ENCODE measurements at regions not wholly inside any gene's neighbourhood (a gene's known extent, or its start where the extent isn't known, plus 50 kb on each side); places are given as distances from the start of the nearest gene placed in this dataset.

GRCh38 chr6:40810171-40810570 lies 223.0 kb upstream of the LRFN2 start:
- ATAC-seq (ENCODE audit: low read depth) (no peak), DNase-seq (no peak)
- H3K36me3 Mint-ChIP-seq: no peaks in the 10 kb centered on the region
- no peak overlapping the region for H3K4me3 Mint-ChIP-seq
- peaks cover 3% of the 10 kb centered on the region for H3K27me3 Mint-ChIP-seq
- POLR2A ChIA-PET: no interaction called here
- no peaks in the 10 kb centered on the region for H3K9me3 Mint-ChIP-seq
- H3K4me1 Mint-ChIP-seq: no peaks in the 10 kb centered on the region
- H3K27ac Mint-ChIP-seq: no peak overlapping the region

GRCh38 chr6:40809627-40810026 lies 222.5 kb upstream of the LRFN2 start:
- H3K9me3 Mint-ChIP-seq: no peaks in the 10 kb centered on the region
- ATAC-seq (ENCODE audit: low read depth): no peak
- H3K27me3 Mint-ChIP-seq: peaks cover 3% of the 10 kb centered on the region
- no peak overlapping the region for H3K4me3 Mint-ChIP-seq
- no peaks in the 10 kb centered on the region for H3K36me3 Mint-ChIP-seq
- H3K27ac Mint-ChIP-seq: no peak overlapping the region
- H3K4me1 Mint-ChIP-seq: no peaks in the 10 kb centered on the region
- POLR2A ChIA-PET: no interaction called here
- no peak for DNase-seq

GRCh38 chr6:40807484-40807883 lies 220.3 kb upstream of the LRFN2 start:
- Mint-ChIP-seq H3K4me3 (no peak overlapping the region), H3K9me3 (no peaks in the 10 kb centered on the region), H3K4me1 (peaks cover 2% of the 10 kb centered on the region), H3K27ac (no peak overlapping the region), H3K27me3 (peaks cover 3% of the 10 kb centered on the region), H3K36me3 (no peaks in the 10 kb centered on the region)
- ATAC-seq (ENCODE audit: low read depth): no peak
- POLR2A ChIA-PET: no interaction called here
- no peak for DNase-seq

- POLR2A ChIA-PET: no interaction called here
- Mint-ChIP-seq H3K4me3 (no peak overlapping the region), H3K27ac (no peak overlapping the region), H3K4me1 (peaks cover 5% of the 10 kb centered on the region), H3K36me3 (no peaks in the 10 kb centered on the region), H3K9me3 (no peaks in the 10 kb centered on the region), H3K27me3 (peaks cover 3% of the 10 kb centered on the region)
- DNase-seq (no peak), ATAC-seq (ENCODE audit: low read depth) (no peak)
Observed at GRCh38 chr6:40806256-40806864, 219.2 kb upstream of the LRFN2 start.

- Mint-ChIP-seq H3K9me3 (no peaks in the 10 kb centered on the region), H3K4me1 (peaks cover 5% of the 10 kb centered on the region), H3K4me3 (no peak overlapping the region), H3K36me3 (no peaks in the 10 kb centered on the region), H3K27me3 (peaks cover 3% of the 10 kb centered on the region), H3K27ac (no peak overlapping the region)
- POLR2A ChIA-PET: no interaction called here
- ATAC-seq (ENCODE audit: low read depth) (no peak), DNase-seq (no peak)
Observed at GRCh38 chr6:40805336-40805735, 218.2 kb upstream of the LRFN2 start.

GRCh38 chr6:40804905-40805304 lies 217.7 kb upstream of the LRFN2 start:
- no peak overlapping the region for H3K27ac Mint-ChIP-seq
- no peak overlapping the region for H3K4me3 Mint-ChIP-seq
- ATAC-seq (ENCODE audit: low read depth) (no peak), DNase-seq (no peak)
- H3K36me3 Mint-ChIP-seq: no peaks in the 10 kb centered on the region
- peaks cover 6% of the 10 kb centered on the region for H3K27me3 Mint-ChIP-seq
- H3K9me3 Mint-ChIP-seq: no peaks in the 10 kb centered on the region
- peaks cover 5% of the 10 kb centered on the region for H3K4me1 Mint-ChIP-seq
- POLR2A ChIA-PET: no interaction called here

GRCh38 chr6:40803897-40804702 lies 216.9 kb upstream of the LRFN2 start:
- H3K36me3 Mint-ChIP-seq: no peaks in the 10 kb centered on the region
- H3K4me3 Mint-ChIP-seq: no peak overlapping the region
- POLR2A ChIA-PET: no interaction called here
- ATAC-seq (ENCODE audit: low read depth): no peak
- no peak for DNase-seq
- no peak overlapping the region for H3K27ac Mint-ChIP-seq
- H3K27me3 Mint-ChIP-seq: peaks cover 9% of the 10 kb centered on the region
- peaks cover 5% of the 10 kb centered on the region for H3K4me1 Mint-ChIP-seq
- H3K9me3 Mint-ChIP-seq: no peaks in the 10 kb centered on the region

GRCh38 chr6:40802481-40802880 lies 215.3 kb upstream of the LRFN2 start:
- H3K36me3 Mint-ChIP-seq: no peaks in the 10 kb centered on the region
- ATAC-seq (ENCODE audit: low read depth) (no peak), DNase-seq (no peak)
- H3K4me3 Mint-ChIP-seq: no peak overlapping the region
- POLR2A ChIA-PET: no interaction called here
- no peaks in the 10 kb centered on the region for H3K9me3 Mint-ChIP-seq
- peaks cover 5% of the 10 kb centered on the region for H3K4me1 Mint-ChIP-seq
- peaks cover 9% of the 10 kb centered on the region for H3K27me3 Mint-ChIP-seq
- H3K27ac Mint-ChIP-seq: no peak overlapping the region

- H3K27ac Mint-ChIP-seq: no peak overlapping the region
- peaks cover 9% of the 10 kb centered on the region for H3K27me3 Mint-ChIP-seq
- POLR2A ChIA-PET: no interaction called here
Observed at GRCh38 chr6:40799296-40800140, 212.4 kb upstream of the LRFN2 start.

GRCh38 chr6:40798069-40798770 lies 211.1 kb upstream of the LRFN2 start:
- Mint-ChIP-seq H3K27ac (no peak overlapping the region), H3K27me3 (peaks cover 9% of the 10 kb centered on the region), H3K36me3 (no peaks in the 10 kb centered on the region), H3K4me3 (no peak overlapping the region), H3K4me1 (peaks cover 3% of the 10 kb centered on the region), H3K9me3 (no peaks in the 10 kb centered on the region)
- ATAC-seq (ENCODE audit: low read depth): no peak
- DNase-seq: no peak
- POLR2A ChIA-PET: no interaction called here

More at GRCh38 chr6:40799296-40800140, 212.4 kb upstream of the LRFN2 start:
- Mint-ChIP-seq H3K4me1 (peaks cover 5% of the 10 kb centered on the region), H3K36me3 (no peaks in the 10 kb centered on the region), H3K4me3 (no peak overlapping the region), H3K9me3 (no peaks in the 10 kb centered on the region)
- DNase-seq (no peak), ATAC-seq (ENCODE audit: low read depth) (no peak)

GRCh38 chr6:40796260-40797221 lies 209.4 kb upstream of the LRFN2 start:
- no peaks in the 10 kb centered on the region for H3K36me3 Mint-ChIP-seq
- H3K27ac Mint-ChIP-seq: no peak overlapping the region
- DNase-seq: no peak
- POLR2A ChIA-PET: no interaction called here
- H3K9me3 Mint-ChIP-seq: no peaks in the 10 kb centered on the region
- no peak for ATAC-seq (ENCODE audit: low read depth)
- no peak overlapping the region for H3K4me3 Mint-ChIP-seq
- peaks cover 2% of the 10 kb centered on the region for H3K4me1 Mint-ChIP-seq
- H3K27me3 Mint-ChIP-seq: peaks cover 9% of the 10 kb centered on the region

- Mint-ChIP-seq H3K9me3 (no peaks in the 10 kb centered on the region), H3K4me3 (no peak overlapping the region), H3K4me1 (peaks cover 12% of the 10 kb centered on the region), H3K27ac (no peak overlapping the region), H3K36me3 (peaks cover 4% of the 10 kb centered on the region), H3K27me3 (peaks cover 3% of the 10 kb centered on the region)
- DNase-seq (no peak), ATAC-seq (ENCODE audit: low read depth) (no peak)
- POLR2A ChIA-PET: no interaction called here
Observed at GRCh38 chr6:40794586-40794985, 207.4 kb upstream of the LRFN2 start.
